CD4-positive, alpha-beta memory T cell (primary cell): ENCODE measurements at regions not wholly inside any gene's neighbourhood (a gene's known extent, or its start where the extent isn't known, plus 50 kb on each side); places are given as distances from the start of the nearest gene placed in this dataset.

Experiments used
- CTCF ChIA-PET: fragments of 350-600 bp; sonication (Branson Sonifier 250); formaldehyde crosslinking; loops from one replicate; lab custom pipeline; 2021; ENCODE audit warnings: inconsistent platforms; ENCODE audit not compliant: partially characterized antibody; lab: Charles Lee
- POLR2A ChIA-PET: fragments of 350-600 bp; sonication (Branson Sonifier 250); formaldehyde crosslinking; loops from one replicate; lab custom pipeline; 2021; ENCODE audit not compliant: partially characterized antibody; lab: Charles Lee
- DNase-seq, 5 donors: peaks; one replicate each; pipeline versions ENCODE4 v3.0.0 to v3.0.0-alpha.2; 2020 to 2022; ENCODE audit warnings: mixed read lengths in 1 of 5
- H3K27ac ChIP-seq: one replicate; pipeline ENCODE4 v1.7.0; 2013; ENCODE audit warnings: low read depth, low read length
- H3K27me3 ChIP-seq: 2 replicates; pipeline ENCODE4 v1.7.0; 2013; ENCODE audit warnings: mild to moderate bottlenecking, low read length, moderate library complexity; ENCODE audit not compliant: insufficient read depth
- H3K36me3 ChIP-seq: 2 replicates; pipeline ENCODE4 v1.7.0; 2013; ENCODE audit warnings: mild to moderate bottlenecking, low read length, moderate library complexity; ENCODE audit not compliant: insufficient read depth
- H3K4me1 ChIP-seq: 2 replicates; pipeline ENCODE4 v1.7.0; 2013; ENCODE audit warnings: mild to moderate bottlenecking, low read length, moderate library complexity; ENCODE audit not compliant: insufficient read depth
- H3K4me3 ChIP-seq, 2 donors: one replicate each; pipeline ENCODE4 v1.7.0; 2013; ENCODE audit warnings: low read length in 2 of 2, mild to moderate bottlenecking in 1 of 2
- H3K9me3 ChIP-seq, 2 donors: one replicate each; pipeline ENCODE4 v1.7.0; 2013; ENCODE audit warnings: low read length in 2 of 2, control low read depth in 1 of 2; ENCODE audit not compliant: control insufficient read depth in 1 of 2
- H3K27ac Mint-ChIP-seq, 7 donors: one replicate each; pipeline ENCODE4 v1.8.0; 2020 to 2021; ENCODE audit warnings: mixed read lengths in 7 of 7, mild to moderate bottlenecking in 6 of 7, inconsistent platforms in 3 of 7, moderate library complexity in 3 of 7
- H3K27me3 Mint-ChIP-seq, 2 donors: one replicate each; pipeline ENCODE4 v1.8.0; 2020 to 2021; ENCODE audit warnings: mixed read lengths in 2 of 2
- H3K36me3 Mint-ChIP-seq, 2 donors: one replicate each; pipeline ENCODE4 v1.8.0; 2020 to 2021; ENCODE audit warnings: mixed read lengths in 2 of 2, inconsistent platforms in 1 of 2, mild to moderate bottlenecking in 1 of 2
- H3K4me1 Mint-ChIP-seq, 4 donors: one replicate each; pipeline ENCODE4 v1.8.0; 2020 to 2021; ENCODE audit warnings: mixed read lengths in 4 of 4, mild to moderate bottlenecking in 1 of 4
- H3K4me3 Mint-ChIP-seq, 8 donors: one replicate each; pipeline ENCODE4 v1.8.0; 2020 to 2021; ENCODE audit warnings: mixed read lengths in 8 of 8, mild to moderate bottlenecking in 7 of 8, moderate library complexity in 6 of 8, inconsistent platforms in 3 of 8
- H3K9me3 Mint-ChIP-seq, 8 donors: one replicate each; pipeline ENCODE4 v1.8.0; 2020 to 2021; ENCODE audit warnings: mixed read lengths in 8 of 8, mild to moderate bottlenecking in 5 of 8, inconsistent platforms in 3 of 8, moderate library complexity in 1 of 8
- intact Hi-C: fragments of 100-400 bp; cut with micrococcal nuclease; formaldehyde crosslinking; loops from one replicate; pipeline ENCODE4 v1.15.1; 2023

- H3K27me3 ChIP-seq = peaks cover 4% of the 10 kb centered on the region
- no peaks in the 10 kb centered on the region for H3K9me3 ChIP-seq
- no peak overlapping the region for H3K27ac ChIP-seq
- H3K4me1 ChIP-seq = no peaks in the 10 kb centered on the region
- intact Hi-C loops = no loop called here
- H3K4me3 Mint-ChIP-seq = no peak overlapping the region
- ChIA-PET POLR2A (no interaction called here), CTCF (no interaction called here)
- H3K4me1 Mint-ChIP-seq = no peaks in the 10 kb centered on the region
- no peak overlapping the region for H3K27ac Mint-ChIP-seq
- no peaks in the 10 kb centered on the region for H3K36me3 ChIP-seq
- H3K9me3 Mint-ChIP-seq = no peaks in the 10 kb centered on the region
- peaks cover 16% of the 10 kb centered on the region in 2 donors for H3K27me3 Mint-ChIP-seq
- H3K4me3 ChIP-seq = no peak overlapping the region
- no peaks in the 10 kb centered on the region for H3K36me3 Mint-ChIP-seq
- no peak for DNase-seq
Measured at GRCh38 chr2:74746480-74746879, 87.4 kb upstream of the HK2 start.

- H3K36me3 ChIP-seq = no peaks in the 10 kb centered on the region
- Mint-ChIP-seq H3K27ac (no peak overlapping the region), H3K9me3 (no peaks in the 10 kb centered on the region), H3K27me3 (peaks cover 18 to 23% of the 10 kb centered on the region in 2 donors), H3K36me3 (no peaks in the 10 kb centered on the region), H3K4me1 (no peaks in the 10 kb centered on the region), H3K4me3 (no peak overlapping the region)
- no peaks in the 10 kb centered on the region for H3K4me1 ChIP-seq
- DNase-seq = no peak
- H3K9me3 ChIP-seq = no peaks in the 10 kb centered on the region
- ChIA-PET POLR2A (no interaction called here), CTCF (no interaction called here)
- H3K27ac ChIP-seq = no peak overlapping the region
- no peak overlapping the region for H3K4me3 ChIP-seq
- intact Hi-C loops = no loop called here
- peaks cover 4% of the 10 kb centered on the region for H3K27me3 ChIP-seq
Measured at GRCh38 chr2:74747411-74748080, 86.4 kb upstream of the HK2 start.

DNA sequence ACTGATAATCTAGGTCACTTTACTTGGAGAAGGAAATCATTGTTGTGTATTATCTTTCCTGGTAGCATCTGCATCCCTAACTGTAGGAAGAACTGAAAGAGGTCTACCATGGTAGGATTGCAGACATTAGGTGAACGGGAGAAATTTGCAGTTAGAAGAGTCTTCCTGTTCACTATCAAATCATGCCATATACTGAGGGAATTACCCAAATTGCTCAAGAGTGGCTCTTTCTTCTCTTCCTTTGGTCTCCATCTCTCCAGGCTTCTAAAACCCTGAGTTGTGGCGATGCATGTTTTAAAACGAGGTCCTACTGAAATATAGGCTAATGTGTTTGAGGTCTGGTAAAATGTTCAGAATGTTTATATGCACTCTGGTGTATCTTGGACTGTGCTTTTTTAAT is 85.3 kb upstream of the HK2 start:
- H3K27me3 Mint-ChIP-seq = peaks cover 21 to 23% of the 10 kb centered on the region in 2 donors
- Histone ChIP-seq H3K4me1 (no peaks in the 10 kb centered on the region), H3K4me3 (no peak overlapping the region), H3K36me3 (no peaks in the 10 kb centered on the region), H3K27me3 (peaks cover 4% of the 10 kb centered on the region), H3K27ac (no peak overlapping the region), H3K9me3 (no peaks in the 10 kb centered on the region)
- CTCF ChIA-PET = no interaction called here
- H3K4me1 Mint-ChIP-seq = no peaks in the 10 kb centered on the region
- H3K27ac Mint-ChIP-seq = no peak overlapping the region
- no peak overlapping the region for H3K4me3 Mint-ChIP-seq
- POLR2A ChIA-PET = no interaction called here
- intact Hi-C loops = no loop called here
- DNase-seq = no peak
- no peaks in the 10 kb centered on the region for H3K9me3 Mint-ChIP-seq
- H3K36me3 Mint-ChIP-seq = no peaks in the 10 kb centered on the region

DNA sequence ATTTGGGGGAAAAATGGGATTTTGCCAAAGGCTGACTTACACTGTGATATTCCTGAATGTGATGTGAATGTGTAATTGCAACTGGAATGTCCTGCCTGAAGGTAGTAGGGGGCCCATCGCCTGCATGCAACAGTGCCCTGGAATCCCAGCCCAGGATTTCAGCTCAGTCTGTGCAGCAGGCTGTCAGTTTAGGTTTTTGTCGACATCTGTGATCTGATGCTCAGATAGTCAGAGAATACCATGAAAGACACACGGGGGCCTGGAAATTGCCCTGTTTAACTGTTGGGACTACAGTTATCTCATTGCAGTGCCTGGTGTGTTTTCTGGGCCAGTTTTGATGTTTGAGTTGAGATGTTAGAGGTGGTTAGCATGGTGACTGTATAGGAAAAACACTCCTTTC is 84.5 kb upstream of the HK2 start:
- H3K9me3 Mint-ChIP-seq = peaks cover 0 to under 1% (median 0%) of the 10 kb centered on the region in 8 donors
- H3K27me3 Mint-ChIP-seq = peaks cover 21 to 23% of the 10 kb centered on the region in 2 donors
- ChIA-PET POLR2A (no interaction called here), CTCF (no interaction called here)
- H3K9me3 ChIP-seq = no peaks in the 10 kb centered on the region
- no peak overlapping the region for H3K4me3 ChIP-seq
- H3K27ac ChIP-seq = no peak overlapping the region
- no peaks in the 10 kb centered on the region for H3K36me3 Mint-ChIP-seq
- peaks cover 4% of the 10 kb centered on the region for H3K27me3 ChIP-seq
- H3K4me1 ChIP-seq = no peaks in the 10 kb centered on the region
- DNase-seq = no peak
- H3K36me3 ChIP-seq = no peaks in the 10 kb centered on the region
- no peak overlapping the region for H3K4me3 Mint-ChIP-seq
- H3K4me1 Mint-ChIP-seq = no peaks in the 10 kb centered on the region
- intact Hi-C loops = no loop called here
- H3K27ac Mint-ChIP-seq = no peak overlapping the region

DNA sequence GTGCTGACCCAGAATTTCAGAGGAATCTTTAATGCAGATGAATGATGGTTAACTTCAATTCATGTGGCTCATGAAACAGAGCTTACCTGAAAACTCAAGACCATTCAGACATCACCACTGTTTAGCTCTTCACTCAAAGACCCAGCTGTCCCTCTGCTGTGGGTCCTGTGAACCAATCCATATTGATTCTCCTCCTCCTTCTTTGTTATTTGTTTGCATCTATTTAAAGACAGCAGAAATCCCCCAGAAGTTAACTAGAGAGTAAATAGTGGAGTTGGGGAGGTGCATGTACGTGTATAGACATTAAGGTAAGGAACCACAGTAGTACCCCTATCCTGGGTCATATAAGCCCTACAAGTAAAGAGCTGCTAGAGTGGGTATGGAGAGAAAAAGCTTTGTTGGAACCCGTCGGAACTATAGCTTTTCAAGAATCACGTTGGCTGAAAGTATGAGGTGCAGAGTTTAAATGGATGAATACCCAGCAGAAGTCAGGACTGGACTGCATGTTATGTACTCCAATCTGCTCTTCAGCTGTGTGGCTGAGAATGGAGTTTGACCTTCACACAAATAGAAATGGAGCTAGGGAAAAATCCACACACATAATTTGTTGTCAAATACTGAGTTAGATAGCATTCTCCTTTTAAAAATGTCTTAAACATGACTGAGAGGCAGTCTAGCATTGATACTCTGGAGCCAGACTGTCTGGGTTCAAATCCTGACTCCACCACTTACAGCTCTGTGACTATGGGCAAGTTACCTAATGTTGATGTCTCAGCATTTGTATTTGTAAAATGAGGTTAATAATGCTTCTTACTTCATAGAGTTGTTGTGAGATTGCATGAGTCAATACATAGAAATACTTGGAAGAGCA is 81.7 kb upstream of the HK2 start:
- peaks cover 0 to 19% (median 14%) of the 10 kb centered on the region in 8 donors for H3K9me3 Mint-ChIP-seq
- H3K4me3 Mint-ChIP-seq = peak overlapping the region in 1 of 8 donors; percentile 3
- no peaks in the 10 kb centered on the region for H3K4me1 Mint-ChIP-seq
- no peaks in the 10 kb centered on the region for H3K36me3 ChIP-seq
- no peak for DNase-seq
- no peak overlapping the region for H3K4me3 ChIP-seq
- POLR2A ChIA-PET = no interaction called here
- peaks cover 0 to 10% of the 10 kb centered on the region in 2 donors for H3K36me3 Mint-ChIP-seq
- H3K27ac ChIP-seq = no peak overlapping the region
- CTCF ChIA-PET = interaction anchor here (1.3 kb wide), 1 partner anchor 125 kb away, joined by 3 read pairs; no protein-coding TSS in a partner anchor
- no peak overlapping the region for H3K27ac Mint-ChIP-seq
- peaks cover 4% of the 10 kb centered on the region for H3K27me3 ChIP-seq
- intact Hi-C loops = no loop called here
- no peaks in the 10 kb centered on the region for H3K4me1 ChIP-seq
- H3K9me3 ChIP-seq = no peaks in the 10 kb centered on the region
- peaks cover 23% of the 10 kb centered on the region in 2 donors for H3K27me3 Mint-ChIP-seq

GRCh38 chr2:74755386-74755785 is 78.5 kb upstream of the HK2 start:
- Histone ChIP-seq H3K27me3 (no peaks in the 10 kb centered on the region), H3K4me3 (no peak overlapping the region), H3K9me3 (no peaks in the 10 kb centered on the region), H3K4me1 (no peaks in the 10 kb centered on the region), H3K27ac (no peak overlapping the region), H3K36me3 (no peaks in the 10 kb centered on the region)
- H3K27ac Mint-ChIP-seq = no peak overlapping the region
- H3K27me3 Mint-ChIP-seq = peaks cover 11 to 15% of the 10 kb centered on the region in 2 donors
- ChIA-PET CTCF (interaction anchor here (0.7 kb wide), 1 partner anchor 120 kb away, joined by 3 read pairs; no protein-coding TSS in a partner anchor), POLR2A (no interaction called here)
- intact Hi-C loops = no loop called here
- no peak for DNase-seq
- H3K36me3 Mint-ChIP-seq = peaks cover 3 to 10% of the 10 kb centered on the region in 2 donors
- no peaks in the 10 kb centered on the region for H3K4me1 Mint-ChIP-seq
- peaks cover 0 to 28% (median 17%) of the 10 kb centered on the region in 8 donors for H3K9me3 Mint-ChIP-seq
- no peak overlapping the region for H3K4me3 Mint-ChIP-seq

GRCh38 chr2:74756356-74756890 is 77.5 kb upstream of the HK2 start:
- H3K4me1 ChIP-seq = no peaks in the 10 kb centered on the region
- H3K4me3 ChIP-seq = no peak overlapping the region
- H3K4me1 Mint-ChIP-seq = no peaks in the 10 kb centered on the region
- no peaks in the 10 kb centered on the region for H3K27me3 ChIP-seq
- peaks cover 0 to 28% (median 17%) of the 10 kb centered on the region in 8 donors for H3K9me3 Mint-ChIP-seq
- no peak overlapping the region for H3K4me3 Mint-ChIP-seq
- intact Hi-C loops = no loop called here
- H3K36me3 Mint-ChIP-seq = peaks cover 3 to 10% of the 10 kb centered on the region in 2 donors
- ChIA-PET CTCF (no interaction called here), POLR2A (no interaction called here)
- no peaks in the 10 kb centered on the region for H3K9me3 ChIP-seq
- no peak for DNase-seq
- peaks cover 7 to 11% of the 10 kb centered on the region in 2 donors for H3K27me3 Mint-ChIP-seq
- H3K27ac ChIP-seq = no peak overlapping the region
- no peak overlapping the region for H3K27ac Mint-ChIP-seq
- H3K36me3 ChIP-seq = no peaks in the 10 kb centered on the region
